Smooth muscle cell (in vitro differentiated cells): ENCODE measurements at regions not wholly inside any gene's neighbourhood (a gene's known extent, or its start where the extent isn't known, plus 50 kb on each side); places are given as distances from the start of the nearest gene placed in this dataset.
"Not testable (repeated sequence)": the region's sequence is repeated elsewhere in the genome, so short reads cannot be mapped to it uniquely, and the experiment has no call there.

Source experiments
- DNase-seq: peaks from one replicate; lab custom pipeline; 2025; ENCODE audit not compliant: unreplicated experiment; lab: John Stamatoyannopoulos, UW
- H2AFZ ChIP-seq: fragments of 200-600 bp; sonication (generic); 2 replicates; pipeline ENCODE4 v1.6.0; 2016; ENCODE audit warnings: antibody characterized with exemption, low read depth, mild to moderate bottlenecking
- H3F3A ChIP-seq: fragments of 200-600 bp; sonication (generic); 2 replicates; pipeline ENCODE4 v1.6.0; 2017; ENCODE audit warnings: antibody characterized with exemption, low read depth
- H3K27ac ChIP-seq: fragments of 200-600 bp; sonication (generic); 2 replicates; pipeline ENCODE4 v1.5.1; 2016; ENCODE audit warnings: low read depth, mild to moderate bottlenecking
- H3K27me3 ChIP-seq: fragments of 200-600 bp; sonication (generic); 2 replicates; pipeline ENCODE4 v1.6.1; 2016; ENCODE audit warnings: low read depth, mild to moderate bottlenecking
- H3K36me3 ChIP-seq: fragments of 200-600 bp; sonication (generic); 2 replicates; pipeline ENCODE4 v1.5.1; 2016; ENCODE audit warnings: low read depth
- H3K4me1 ChIP-seq: fragments of 200-600 bp; sonication (generic); 2 replicates; pipeline ENCODE4 v1.5.1; 2016; ENCODE audit warnings: low read depth
- H3K4me2 ChIP-seq: fragments of 200-600 bp; sonication (generic); 2 replicates; pipeline ENCODE4 v1.6.0; 2016; ENCODE audit warnings: mild to moderate bottlenecking
- H3K4me3 ChIP-seq: fragments of 200-600 bp; sonication (generic); 2 replicates; pipeline ENCODE4 v1.5.1; 2016; ENCODE audit warnings: mild to moderate bottlenecking
- H3K79me2 ChIP-seq: fragments of 200-600 bp; sonication (generic); 2 replicates; pipeline ENCODE4 v1.6.0; 2016; ENCODE audit warnings: low read depth, mild to moderate bottlenecking
- H3K9ac ChIP-seq: fragments of 200-600 bp; sonication (generic); 2 replicates; pipeline ENCODE4 v1.6.0; 2016; ENCODE audit warnings: low read depth
- H3K9me3 ChIP-seq: fragments of 200-600 bp; sonication (generic); replicated peaks from 2 replicates; pipeline ENCODE4 v1.5.1; 2016; ENCODE audit warnings: low read depth
- H4K20me1 ChIP-seq: fragments of 200-600 bp; sonication (generic); 2 replicates; pipeline ENCODE4 v1.6.0; 2016; ENCODE audit warnings: low read depth
- CTCF ChIP-seq: fragments of 200-600 bp; sonication (generic); IDR thresholded peaks from 2 replicates; pipeline ENCODE4 v1.5.1; 2017; ENCODE audit warnings: borderline replicate concordance, mild to moderate bottlenecking, antibody characterized with exemption; ENCODE audit not compliant: insufficient read depth, poor library complexity, severe bottlenecking
- WGBS: methylation state at CpG from one replicate; pipeline ENCODE4 v1.1.7; 2016; ENCODE audit warnings: low lambda C conversion rate; 5-methylcytosine and 5-hydroxymethylcytosine counted together

- Histone ChIP-seq H3K9ac (no peak overlapping the region), H3K79me2 (no peaks in the 10 kb centered on the region), H3K4me2 (no peak overlapping the region), H3K4me1 (no peaks in the 10 kb centered on the region), H3F3A (no peaks in the 10 kb centered on the region), H3K4me3 (no peak overlapping the region), H3K27me3 (peaks cover 26% of the 10 kb centered on the region), H2AFZ (no peak overlapping the region), H4K20me1 (no peaks in the 10 kb centered on the region), H3K27ac (no peak overlapping the region), H3K36me3 (no peaks in the 10 kb centered on the region), H3K9me3 (no peaks in the 10 kb centered on the region)
- TF ChIP-seq CTCF, result no peak
- no peak for DNase-seq
- 90% methylated on average over 33 of the region's 33 CpGs for WGBS
These were observed 757.5 kb upstream of the CTNND2 start for GRCh38 chr5:12661617-12662370.

GRCh38 chr5:12660279-12661107 is 756.2 kb upstream of the CTNND2 start:
- H4K20me1 ChIP-seq, H3K4me3 ChIP-seq, H3K79me2 ChIP-seq, H3F3A ChIP-seq, H3K9me3 ChIP-seq, H3K27ac ChIP-seq, H3K9ac ChIP-seq, H3K4me1 ChIP-seq, DNase-seq, H3K4me2 ChIP-seq, H3K36me3 ChIP-seq, H2AFZ ChIP-seq: not testable (repeated sequence)
- H3K27me3 ChIP-seq, result peaks cover 14% of the 10 kb centered on the region
- 89% methylated on average over 24 of the region's 24 CpGs for WGBS

- Histone ChIP-seq H3K4me1 (no peaks in the 10 kb centered on the region), H3K4me3 (no peak overlapping the region), H3K9ac (no peak overlapping the region), H2AFZ (no peak overlapping the region), H3K27me3 (peaks cover 8% of the 10 kb centered on the region), H4K20me1 (no peaks in the 10 kb centered on the region), H3F3A (no peaks in the 10 kb centered on the region), H3K4me2 (no peak overlapping the region), H3K36me3 (no peaks in the 10 kb centered on the region), H3K27ac (no peak overlapping the region), H3K79me2 (no peaks in the 10 kb centered on the region), H3K9me3 (no peaks in the 10 kb centered on the region)
- DNase-seq, result no peak
- WGBS, result 90% methylated on average over 4 of the region's 4 CpGs
- no peak for TF ChIP-seq CTCF
These were observed 755.4 kb upstream of the CTNND2 start for GRCh38 chr5:12659686-12660085.

GRCh38 chr5:12658871-12659446 is 754.7 kb upstream of the CTNND2 start:
- H3K36me3 ChIP-seq, result no peaks in the 10 kb centered on the region
- H3K9ac ChIP-seq, result no peak overlapping the region
- no peak for TF ChIP-seq CTCF
- DNase-seq, result no peak
- H3K4me3 ChIP-seq, result no peak overlapping the region
- H2AFZ ChIP-seq, result no peak overlapping the region
- H3K4me2 ChIP-seq, result no peak overlapping the region
- no peak overlapping the region for H3K27ac ChIP-seq
- H4K20me1 ChIP-seq, result no peaks in the 10 kb centered on the region
- no peaks in the 10 kb centered on the region for H3K79me2 ChIP-seq
- H3K27me3 ChIP-seq, result peaks cover 7% of the 10 kb centered on the region
- WGBS, result 92% methylated on average over 4 of the region's 4 CpGs
- no peaks in the 10 kb centered on the region for H3K4me1 ChIP-seq
- H3K9me3 ChIP-seq, result no peaks in the 10 kb centered on the region
- no peaks in the 10 kb centered on the region for H3F3A ChIP-seq

GRCh38 chr5:12657914-12658474 is 753.7 kb upstream of the CTNND2 start:
- H3K9ac ChIP-seq, H3K27ac ChIP-seq, H3K9me3 ChIP-seq, H3K36me3 ChIP-seq, H3K79me2 ChIP-seq, DNase-seq, H4K20me1 ChIP-seq, H2AFZ ChIP-seq, H3K4me2 ChIP-seq, H3K4me1 ChIP-seq, H3K27me3 ChIP-seq, H3F3A ChIP-seq, H3K4me3 ChIP-seq: not testable (repeated sequence)
- 91% methylated on average over 4 of the region's 4 CpGs for WGBS
